OCI-LY3 (cell line): ENCODE measurements at regions not wholly inside any gene's neighbourhood (a gene's known extent, or its start where the extent isn't known, plus 50 kb on each side); places are given as distances from the start of the nearest gene placed in this dataset.

Experiments used
- EZH2phosphoT487 ChIP-seq: fragments of 200-600 bp; shearing (Covaris generic); IDR thresholded peaks from 2 replicates; pipeline ENCODE4 v1.6.1; 2018; ENCODE audit warnings: antibody characterized with exemption, mixed run types, low read depth
- TF ChIP-seq, protein P1 (sequence below): fragments of 200-600, 300-600 bp; sonication (generic); IDR thresholded peaks from 2 replicates; pipeline ENCODE4 v1.5.1; 2014; ENCODE audit warnings: antibody characterized with exemption, low read length, low read depth

DNA sequence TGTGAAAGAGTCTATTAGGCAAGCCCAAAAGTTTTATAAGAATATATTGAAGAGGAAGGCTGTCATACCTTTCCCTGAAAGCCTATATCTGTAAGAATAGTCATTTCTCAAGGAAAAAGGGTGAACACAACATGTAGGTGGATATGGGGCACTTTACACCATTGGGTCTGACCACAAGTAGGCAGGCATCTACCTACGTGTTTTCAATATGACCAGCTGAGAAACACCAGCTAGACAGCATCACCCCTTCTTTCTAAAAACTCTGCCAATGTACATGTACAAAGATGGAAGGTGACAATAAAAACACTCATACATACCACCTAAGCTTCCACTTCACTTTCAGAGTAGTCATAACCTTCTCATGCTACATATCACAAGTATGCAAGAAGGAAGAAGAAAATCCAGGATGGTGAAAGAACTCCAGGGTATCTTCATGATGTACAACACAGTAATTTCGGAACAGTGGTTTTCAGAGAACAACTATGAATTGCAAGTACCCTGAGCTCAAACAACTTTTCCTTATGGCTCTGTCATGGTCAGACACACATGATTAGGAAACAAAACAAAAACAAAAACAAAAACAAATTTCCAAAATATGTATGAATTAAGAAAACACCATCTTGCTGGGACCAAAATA is 98.5 kb upstream of the ADGRL2 start:
- TF ChIP-seq, protein P1, sequence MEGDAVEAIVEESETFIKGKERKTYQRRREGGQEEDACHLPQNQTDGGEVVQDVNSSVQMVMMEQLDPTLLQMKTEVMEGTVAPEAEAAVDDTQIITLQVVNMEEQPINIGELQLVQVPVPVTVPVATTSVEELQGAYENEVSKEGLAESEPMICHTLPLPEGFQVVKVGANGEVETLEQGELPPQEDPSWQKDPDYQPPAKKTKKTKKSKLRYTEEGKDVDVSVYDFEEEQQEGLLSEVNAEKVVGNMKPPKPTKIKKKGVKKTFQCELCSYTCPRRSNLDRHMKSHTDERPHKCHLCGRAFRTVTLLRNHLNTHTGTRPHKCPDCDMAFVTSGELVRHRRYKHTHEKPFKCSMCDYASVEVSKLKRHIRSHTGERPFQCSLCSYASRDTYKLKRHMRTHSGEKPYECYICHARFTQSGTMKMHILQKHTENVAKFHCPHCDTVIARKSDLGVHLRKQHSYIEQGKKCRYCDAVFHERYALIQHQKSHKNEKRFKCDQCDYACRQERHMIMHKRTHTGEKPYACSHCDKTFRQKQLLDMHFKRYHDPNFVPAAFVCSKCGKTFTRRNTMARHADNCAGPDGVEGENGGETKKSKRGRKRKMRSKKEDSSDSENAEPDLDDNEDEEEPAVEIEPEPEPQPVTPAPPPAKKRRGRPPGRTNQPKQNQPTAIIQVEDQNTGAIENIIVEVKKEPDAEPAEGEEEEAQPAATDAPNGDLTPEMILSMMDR = no peak
- no peak for TF ChIP-seq EZH2phosphoT487
